NCI-H2029 treated with DMSO at 0.1 percent for 48 hours (cell line): ENCODE measurements at regions not wholly inside any gene's neighbourhood (a gene's known extent, or its start where the extent isn't known, plus 50 kb on each side); places are given as distances from the start of the nearest gene placed in this dataset.
"Not testable (repeated sequence)": the region's sequence is repeated elsewhere in the genome, so short reads cannot be mapped to it uniquely, and the experiment has no call there.

Source experiments
- DNase-seq: peaks from one replicate; lab custom pipeline; 2025; lab: John Stamatoyannopoulos, UW

- no peak for DNase-seq
Measured at GRCh38 chr2:4915357-4915756, 776.8 kb upstream of the SOX11 start.

- DNase-seq: no peak
Measured at GRCh38 chr2:4916094-4916493, 776.1 kb upstream of the SOX11 start.

DNA sequence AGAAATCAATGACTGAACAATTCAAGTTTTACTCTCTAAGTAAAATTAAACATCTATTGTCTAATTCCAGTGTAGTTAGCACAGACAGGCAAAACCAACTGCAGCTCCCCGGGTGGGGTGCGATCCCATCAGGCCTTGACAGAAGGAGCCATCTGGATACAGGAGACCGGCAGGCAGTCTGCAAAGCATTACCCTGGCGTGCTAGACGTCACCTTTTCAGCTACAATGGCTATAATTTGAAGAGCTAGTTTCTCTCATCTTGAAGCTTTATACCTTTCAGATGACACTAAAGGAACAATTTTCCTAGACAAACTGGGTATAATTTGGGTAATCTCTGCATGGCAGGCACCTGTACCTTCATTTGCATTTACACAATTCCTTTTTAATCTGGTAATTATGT, 761.5 kb upstream of the SOX11 start:
- no peak for DNase-seq

GRCh38 chr2:4931721-4932365, 760.3 kb upstream of the SOX11 start:
- no peak for DNase-seq

DNA sequence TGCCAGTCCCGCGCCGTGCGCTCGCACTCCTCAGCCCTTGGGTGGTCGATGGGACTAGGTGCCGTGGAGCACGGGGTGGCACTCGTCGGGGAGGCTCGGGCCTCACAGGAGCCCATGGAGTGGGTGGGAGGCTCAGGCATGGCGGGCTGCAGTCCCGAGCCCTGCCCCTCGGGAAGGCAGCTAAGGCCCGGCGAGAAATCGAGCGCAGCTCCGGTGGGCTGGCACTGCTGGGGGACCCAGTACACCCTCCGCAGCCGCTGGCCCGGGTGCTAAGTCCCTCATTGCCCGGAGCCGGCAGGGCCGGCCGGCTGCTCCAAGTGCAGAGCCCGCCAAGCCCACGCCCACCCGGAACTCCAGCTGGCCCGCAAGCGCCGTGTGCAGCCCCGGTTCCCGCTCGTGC, 756.9 kb upstream of the SOX11 start:
- DNase-seq: not testable (repeated sequence)

DNA sequence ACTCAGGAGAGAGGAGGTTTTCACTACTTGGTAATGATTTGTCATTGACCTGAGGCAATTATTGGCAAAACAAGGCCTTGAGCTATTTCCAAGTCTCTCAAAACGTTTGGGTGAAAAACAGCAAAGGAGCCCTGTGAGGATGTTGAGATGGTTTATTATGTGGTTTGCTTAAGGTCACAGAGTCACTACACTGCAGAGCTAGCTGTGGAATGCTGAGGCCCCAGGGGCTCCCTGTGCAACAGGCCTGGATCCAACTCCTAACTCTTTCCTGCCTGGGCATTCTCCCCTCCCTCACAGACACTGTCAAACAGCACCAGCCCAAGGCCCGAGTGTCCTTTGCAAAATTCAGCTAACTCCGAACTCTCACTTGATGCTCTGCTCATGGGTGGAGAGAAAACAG, 754.6 kb upstream of the SOX11 start:
- no peak for DNase-seq

GRCh38 chr2:4938206-4938605, 754.0 kb upstream of the SOX11 start:
- DNase-seq: no peak

DNA sequence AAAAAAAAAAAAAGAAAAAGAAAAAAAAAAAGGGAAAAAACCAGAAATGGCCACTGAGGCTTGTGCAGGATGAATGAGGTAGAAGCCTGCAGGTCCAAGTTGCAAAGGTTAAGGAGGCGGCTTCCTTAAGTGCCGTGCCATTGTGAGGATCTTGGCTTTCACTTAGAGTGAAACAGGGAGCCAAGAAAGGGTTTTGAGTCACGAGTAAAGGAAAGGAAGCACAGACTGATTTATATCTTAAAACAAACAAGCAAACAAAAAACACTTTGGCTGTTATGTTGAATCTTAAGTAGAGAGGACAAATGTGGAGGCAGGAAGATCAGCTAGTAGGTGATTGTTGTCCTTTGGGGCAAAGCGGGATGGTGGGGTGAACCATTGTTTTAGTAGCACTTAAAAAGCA, 749.7 kb upstream of the SOX11 start:
- DNase-seq: no peak

- no peak for DNase-seq
Measured at GRCh38 chr2:4947911-4948310, 744.3 kb upstream of the SOX11 start.

GRCh38 chr2:4951368-4951767, 740.8 kb upstream of the SOX11 start:
- DNase-seq: no peak

DNA sequence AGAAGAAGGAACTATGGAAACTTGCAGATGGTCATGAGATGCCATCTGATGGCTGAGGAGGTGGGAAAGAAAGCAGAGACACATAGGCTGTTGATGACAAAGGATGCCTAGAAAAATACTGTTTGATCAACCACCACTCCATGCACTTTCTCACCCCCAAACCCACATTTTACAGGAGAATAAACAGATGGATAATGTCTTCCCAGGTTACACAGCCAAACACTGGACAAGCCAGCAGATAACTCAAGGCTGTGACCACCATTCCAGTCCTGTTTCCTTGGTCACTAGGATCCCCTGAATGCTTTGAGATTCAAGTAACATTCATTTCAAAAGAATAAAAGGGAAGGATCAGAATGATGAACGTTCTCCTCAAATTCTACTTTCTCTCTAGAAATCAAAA, 733.0 kb upstream of the SOX11 start:
- DNase-seq: no peak

GRCh38 chr2:4962419-4962818, 729.8 kb upstream of the SOX11 start:
- DNase-seq: no peak

DNA sequence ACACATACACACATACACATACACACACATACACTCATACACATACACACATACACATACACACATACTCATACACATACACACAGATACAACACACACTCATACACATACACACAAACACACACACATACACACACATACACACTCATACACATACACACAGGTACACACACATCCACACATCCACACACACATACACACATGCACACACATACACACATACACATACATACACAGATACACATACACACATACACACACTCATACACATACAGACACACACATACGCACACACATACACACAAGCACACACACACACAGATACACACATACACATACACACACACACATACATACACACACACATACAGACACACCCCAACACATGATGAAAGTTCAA, 729.1 kb upstream of the SOX11 start:
- no peak for DNase-seq

GRCh38 chr2:4964001-4964540, 728.1 kb upstream of the SOX11 start:
- no peak for DNase-seq

DNA sequence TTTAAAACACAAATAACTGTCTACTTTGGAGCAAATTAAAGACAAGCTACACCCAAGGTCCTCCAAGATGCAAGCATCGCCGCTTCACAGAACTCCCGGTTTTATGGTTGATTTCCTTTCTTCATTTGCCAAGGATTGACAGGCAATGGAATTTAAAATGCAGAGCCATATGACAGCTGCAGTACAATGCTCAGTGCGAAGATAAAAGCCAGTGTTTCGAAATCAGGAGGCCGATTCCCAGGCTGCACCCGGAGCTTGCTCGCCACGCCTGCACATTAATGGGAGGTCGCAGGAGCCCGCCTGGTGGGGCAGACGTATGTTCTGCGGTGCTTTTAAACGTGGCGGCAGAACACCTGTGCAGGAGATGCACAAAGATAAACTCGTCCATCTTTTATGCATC, 727.6 kb upstream of the SOX11 start:
- no peak for DNase-seq

GRCh38 chr2:4965556-4966320, 726.4 kb upstream of the SOX11 start:
- no peak for DNase-seq

- DNase-seq: no peak
Measured at GRCh38 chr2:4967206-4967605, 725.0 kb upstream of the SOX11 start.

DNA sequence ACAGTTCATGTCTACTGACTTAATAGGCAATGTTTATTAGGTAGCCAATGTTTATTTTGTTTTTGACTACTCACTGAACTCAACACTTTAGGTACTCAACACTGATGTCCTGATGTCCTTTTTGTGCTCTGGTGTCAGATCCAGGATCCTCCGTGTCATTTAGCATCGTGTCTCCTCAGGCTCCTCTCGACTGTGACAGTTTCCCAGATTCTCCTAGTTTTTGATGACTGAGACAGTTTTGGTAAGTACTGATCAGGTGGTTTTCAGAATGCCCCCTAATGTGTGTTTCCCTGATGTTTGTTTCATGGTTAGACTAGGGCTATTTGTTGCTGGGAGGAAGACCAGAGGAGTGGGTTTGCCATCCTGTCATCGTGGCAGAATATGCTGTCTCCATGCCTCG, 719.7 kb upstream of the SOX11 start:
- DNase-seq: no peak

DNA sequence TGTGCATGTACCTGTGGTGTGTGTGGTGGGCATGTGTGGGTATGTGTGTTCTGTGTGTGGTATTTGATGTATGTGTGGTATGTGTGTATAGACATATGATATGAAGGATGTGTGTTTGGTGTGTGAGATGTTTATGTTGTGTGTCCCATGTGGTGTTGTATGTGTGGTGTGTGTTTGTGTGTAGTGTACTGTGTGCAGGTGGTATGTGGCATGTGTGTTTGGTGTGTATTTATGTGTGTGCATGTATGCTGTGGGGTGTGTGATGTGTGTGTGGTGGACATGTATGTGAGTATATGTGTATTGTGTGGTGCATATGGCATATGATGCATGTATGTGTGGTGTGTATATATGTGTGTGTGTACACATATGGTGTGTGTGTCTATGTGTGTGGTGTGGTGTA, 718.8 kb upstream of the SOX11 start:
- DNase-seq: no peak

GRCh38 chr2:4973973-4974372, 718.2 kb upstream of the SOX11 start:
- DNase-seq: no peak

GRCh38 chr2:4976407-4976806, 715.8 kb upstream of the SOX11 start:
- no peak for DNase-seq

GRCh38 chr2:4979111-4979510, 713.1 kb upstream of the SOX11 start:
- no peak for DNase-seq

GRCh38 chr2:4980995-4981394, 711.2 kb upstream of the SOX11 start:
- no peak for DNase-seq
